Neural crest cell (in vitro differentiated cells): ENCODE measurements at regions not wholly inside any gene's neighbourhood (a gene's known extent, or its start where the extent isn't known, plus 50 kb on each side); places are given as distances from the start of the nearest gene placed in this dataset.

ENCODE experiments used
- DNase-seq: peaks from one replicate; pipeline ENCODE4 v3.0.0; 2021; ENCODE audit warnings: low read depth, mixed read lengths, low spot score
- H3K27ac Mint-ChIP-seq: one replicate; pipeline ENCODE4 v1.8.0; 2021; ENCODE audit warnings: mild to moderate bottlenecking, mixed read lengths; ENCODE audit not compliant: unreplicated experiment
- H3K27me3 Mint-ChIP-seq: 2 replicates; pipeline ENCODE4 v1.8.0; 2021; ENCODE audit warnings: low read depth, mild to moderate bottlenecking, mixed read lengths
- H3K36me3 Mint-ChIP-seq: 2 replicates; pipeline ENCODE4 v1.8.0; 2021; ENCODE audit warnings: low read depth, mild to moderate bottlenecking, mixed read lengths
- H3K4me1 Mint-ChIP-seq: 2 replicates; pipeline ENCODE4 v1.8.0; 2021; ENCODE audit warnings: mixed read lengths
- H3K4me3 Mint-ChIP-seq: one replicate; pipeline ENCODE4 v1.8.0; 2021; ENCODE audit warnings: mild to moderate bottlenecking, mixed read lengths
- H3K9me3 Mint-ChIP-seq: 2 replicates; pipeline ENCODE4 v1.8.0; 2021; ENCODE audit warnings: mixed read lengths
- TF ChIP-seq, protein P1 (sequence below): fragments of 200-600 bp; sonication (generic); conservative IDR thresholded peaks from 2 replicates; pipeline ENCODE4 v1.5.0; 2021; ENCODE audit warnings: antibody characterized with exemption, mild to moderate bottlenecking

DNA sequence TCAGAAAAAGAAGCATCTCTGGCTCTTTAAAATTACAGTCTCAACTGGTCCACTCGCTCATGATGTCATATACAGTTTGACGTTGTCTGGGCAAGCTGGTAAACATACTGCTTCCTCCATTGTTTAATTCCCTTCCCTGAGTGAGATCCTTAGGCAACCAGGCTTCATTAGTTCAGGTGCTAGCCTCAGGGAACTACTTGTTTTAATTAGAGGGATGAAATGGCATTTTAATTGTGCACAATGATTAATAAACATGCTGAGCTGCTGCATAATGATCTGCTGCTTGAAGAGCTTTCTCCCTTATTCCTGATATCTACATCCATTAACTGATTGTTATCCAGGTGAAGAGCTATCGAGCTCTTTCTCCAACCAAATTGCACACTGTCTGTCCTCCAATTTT lies 195.6 kb upstream of the ETAA1 start:
- H3K9me3 Mint-ChIP-seq, result peaks cover 5% of the 10 kb centered on the region
- no peak for DNase-seq
- H3K36me3 Mint-ChIP-seq, result no peaks in the 10 kb centered on the region
- H3K4me1 Mint-ChIP-seq, result peaks cover 16% of the 10 kb centered on the region
- no peaks in the 10 kb centered on the region for H3K27me3 Mint-ChIP-seq
- no peak overlapping the region for H3K27ac Mint-ChIP-seq
- TF ChIP-seq, protein P1, sequence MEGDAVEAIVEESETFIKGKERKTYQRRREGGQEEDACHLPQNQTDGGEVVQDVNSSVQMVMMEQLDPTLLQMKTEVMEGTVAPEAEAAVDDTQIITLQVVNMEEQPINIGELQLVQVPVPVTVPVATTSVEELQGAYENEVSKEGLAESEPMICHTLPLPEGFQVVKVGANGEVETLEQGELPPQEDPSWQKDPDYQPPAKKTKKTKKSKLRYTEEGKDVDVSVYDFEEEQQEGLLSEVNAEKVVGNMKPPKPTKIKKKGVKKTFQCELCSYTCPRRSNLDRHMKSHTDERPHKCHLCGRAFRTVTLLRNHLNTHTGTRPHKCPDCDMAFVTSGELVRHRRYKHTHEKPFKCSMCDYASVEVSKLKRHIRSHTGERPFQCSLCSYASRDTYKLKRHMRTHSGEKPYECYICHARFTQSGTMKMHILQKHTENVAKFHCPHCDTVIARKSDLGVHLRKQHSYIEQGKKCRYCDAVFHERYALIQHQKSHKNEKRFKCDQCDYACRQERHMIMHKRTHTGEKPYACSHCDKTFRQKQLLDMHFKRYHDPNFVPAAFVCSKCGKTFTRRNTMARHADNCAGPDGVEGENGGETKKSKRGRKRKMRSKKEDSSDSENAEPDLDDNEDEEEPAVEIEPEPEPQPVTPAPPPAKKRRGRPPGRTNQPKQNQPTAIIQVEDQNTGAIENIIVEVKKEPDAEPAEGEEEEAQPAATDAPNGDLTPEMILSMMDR, result no peak
- no peak overlapping the region for H3K4me3 Mint-ChIP-seq

GRCh38 chr2:67204349-67204748 lies 192.8 kb upstream of the ETAA1 start:
- Mint-ChIP-seq H3K27me3 (no peaks in the 10 kb centered on the region), H3K9me3 (no peaks in the 10 kb centered on the region), H3K4me1 (peaks cover 16% of the 10 kb centered on the region), H3K27ac (no peak overlapping the region), H3K36me3 (no peaks in the 10 kb centered on the region), H3K4me3 (no peak overlapping the region)
- TF ChIP-seq, protein P1, result no peak
- no peak for DNase-seq

GRCh38 chr2:67208887-67209500 lies 188.1 kb upstream of the ETAA1 start:
- no peaks in the 10 kb centered on the region for H3K9me3 Mint-ChIP-seq
- no peak overlapping the region for H3K27ac Mint-ChIP-seq
- H3K27me3 Mint-ChIP-seq, result no peaks in the 10 kb centered on the region
- no peak overlapping the region for H3K4me3 Mint-ChIP-seq
- no peaks in the 10 kb centered on the region for H3K36me3 Mint-ChIP-seq
- TF ChIP-seq, protein P1, result no peak
- H3K4me1 Mint-ChIP-seq, result no peaks in the 10 kb centered on the region
- no peak for DNase-seq

DNA sequence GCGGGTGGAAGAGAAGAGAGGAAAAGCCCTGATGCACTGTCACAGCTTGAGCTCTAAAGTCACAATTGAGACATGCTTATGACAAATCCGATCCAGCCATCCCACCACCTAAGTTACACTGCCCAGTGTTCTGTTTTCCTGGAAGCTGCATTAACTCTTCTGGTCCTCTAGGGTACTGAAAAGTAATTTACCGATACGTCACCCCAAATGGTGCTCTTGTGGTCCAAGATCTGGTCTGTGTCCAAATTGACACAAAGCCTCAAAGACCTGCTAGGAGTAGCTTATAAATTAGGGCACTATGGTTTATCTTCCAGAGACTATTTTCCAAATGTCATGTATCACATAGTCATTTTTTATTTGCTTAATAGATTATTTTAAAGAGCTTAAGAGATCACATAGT lies 186.7 kb upstream of the ETAA1 start:
- Mint-ChIP-seq H3K27me3 (no peaks in the 10 kb centered on the region), H3K4me3 (no peak overlapping the region), H3K27ac (no peak overlapping the region), H3K9me3 (no peaks in the 10 kb centered on the region), H3K36me3 (no peaks in the 10 kb centered on the region), H3K4me1 (peaks cover 8% of the 10 kb centered on the region)
- TF ChIP-seq, protein P1, result no peak
- DNase-seq, result no peak

GRCh38 chr2:67212203-67212602 lies 184.9 kb upstream of the ETAA1 start:
- TF ChIP-seq, protein P1, result no peak
- peaks cover 15% of the 10 kb centered on the region for H3K4me1 Mint-ChIP-seq
- no peak overlapping the region for H3K27ac Mint-ChIP-seq
- H3K36me3 Mint-ChIP-seq, result no peaks in the 10 kb centered on the region
- no peak for DNase-seq
- H3K9me3 Mint-ChIP-seq, result no peaks in the 10 kb centered on the region
- no peaks in the 10 kb centered on the region for H3K27me3 Mint-ChIP-seq
- H3K4me3 Mint-ChIP-seq, result no peak overlapping the region

DNA sequence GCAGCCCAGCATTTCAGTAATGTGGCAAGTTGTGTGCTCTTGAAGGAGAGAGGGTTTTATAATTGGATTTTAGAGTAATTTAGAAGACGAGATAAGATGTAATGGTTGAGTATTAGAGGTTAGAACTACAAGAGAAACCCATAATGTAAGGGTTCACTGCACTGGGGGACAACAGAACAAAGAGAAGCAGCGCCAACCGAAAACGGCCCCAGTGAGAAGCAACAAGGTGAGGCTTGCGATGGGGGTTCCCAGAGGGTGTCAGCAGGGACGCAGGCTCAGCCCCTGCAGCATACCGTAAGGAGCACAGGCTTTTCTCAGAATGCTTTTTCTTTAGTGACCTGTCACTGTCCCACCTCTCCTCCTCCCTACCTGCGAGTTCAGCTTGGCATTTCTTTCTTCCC lies 183.9 kb upstream of the ETAA1 start:
- no peaks in the 10 kb centered on the region for H3K9me3 Mint-ChIP-seq
- H3K4me1 Mint-ChIP-seq, result peaks cover 15% of the 10 kb centered on the region
- H3K27me3 Mint-ChIP-seq, result no peaks in the 10 kb centered on the region
- no peak overlapping the region for H3K4me3 Mint-ChIP-seq
- no peak for DNase-seq
- TF ChIP-seq, protein P1, result no peak
- no peak overlapping the region for H3K27ac Mint-ChIP-seq
- H3K36me3 Mint-ChIP-seq, result no peaks in the 10 kb centered on the region
